ENCODE measurements at regions not wholly inside any gene's neighbourhood (a gene's known extent, or its start where the extent isn't known, plus 50 kb on each side); places are given as distances from the start of the nearest gene placed in this dataset.
A peak's percentile ranks its signal among the peaks of the same experiment; 100 is the strongest.
"Not testable (repeated sequence)": the region's sequence is repeated elsewhere in the genome, so short reads cannot be mapped to it uniquely, and the experiment has no call there.

GRCh38 chr5:130939059-130939458, 226.0 kb downstream of the HINT1 start:
- no peak for ATAC-seq

DNA sequence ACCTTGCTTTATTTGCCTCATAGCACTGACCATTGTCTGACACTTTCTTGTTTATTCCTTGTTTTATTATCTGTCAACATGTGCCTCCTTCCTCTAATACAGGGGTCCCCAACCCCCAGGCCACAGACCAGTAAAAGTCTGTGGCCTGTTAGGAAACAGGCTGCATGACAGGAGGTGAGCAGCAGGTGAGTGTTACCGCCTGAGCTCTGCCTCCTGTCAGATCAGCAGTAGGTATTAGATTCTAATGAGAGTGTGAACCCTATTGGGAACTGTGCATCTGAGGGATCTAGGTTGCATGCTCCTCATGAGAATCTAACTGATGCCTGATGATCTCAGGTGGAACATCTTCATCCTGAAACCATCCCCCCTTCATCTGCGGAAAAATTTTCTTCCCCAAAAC, 228.0 kb downstream of the HINT1 start:
- ATAC-seq, result no peak

DNA sequence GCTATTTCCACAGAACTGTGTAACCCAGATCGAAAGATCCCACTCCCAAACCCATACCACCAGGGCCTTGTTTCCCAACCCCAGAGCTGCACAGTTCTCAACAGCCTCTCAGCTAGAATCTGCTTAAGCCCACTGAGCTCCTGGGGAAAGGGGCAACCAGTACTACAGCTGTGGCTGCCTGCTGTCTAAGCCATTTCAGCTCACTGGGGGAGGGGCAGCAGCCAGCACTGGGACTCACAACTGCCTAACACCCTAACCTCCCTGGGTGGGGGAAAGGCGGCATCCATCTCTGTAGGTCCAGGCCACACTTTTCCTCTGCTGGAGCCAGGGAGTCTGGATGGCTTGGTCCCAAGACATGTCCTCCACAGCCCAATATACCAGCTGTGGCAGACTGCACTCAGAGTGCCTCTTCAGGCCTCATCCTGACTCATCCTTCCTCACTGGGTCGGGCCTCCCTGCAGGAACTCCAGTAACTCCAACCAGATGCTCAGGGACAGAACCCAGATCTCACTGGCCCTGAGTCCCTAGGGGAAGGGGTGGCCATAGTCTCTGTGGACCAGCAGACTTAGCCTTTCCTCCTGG, 241.4 kb downstream of the HINT1 start:
- ATAC-seq, result peak in 1 of 2 donors; percentile 17

- no peak for ATAC-seq
Measured at GRCh38 chr5:130912088-130912487, 253.0 kb downstream of the HINT1 start.

GRCh38 chr5:130908186-130908585, 256.9 kb downstream of the HINT1 start:
- no peak for ATAC-seq

DNA sequence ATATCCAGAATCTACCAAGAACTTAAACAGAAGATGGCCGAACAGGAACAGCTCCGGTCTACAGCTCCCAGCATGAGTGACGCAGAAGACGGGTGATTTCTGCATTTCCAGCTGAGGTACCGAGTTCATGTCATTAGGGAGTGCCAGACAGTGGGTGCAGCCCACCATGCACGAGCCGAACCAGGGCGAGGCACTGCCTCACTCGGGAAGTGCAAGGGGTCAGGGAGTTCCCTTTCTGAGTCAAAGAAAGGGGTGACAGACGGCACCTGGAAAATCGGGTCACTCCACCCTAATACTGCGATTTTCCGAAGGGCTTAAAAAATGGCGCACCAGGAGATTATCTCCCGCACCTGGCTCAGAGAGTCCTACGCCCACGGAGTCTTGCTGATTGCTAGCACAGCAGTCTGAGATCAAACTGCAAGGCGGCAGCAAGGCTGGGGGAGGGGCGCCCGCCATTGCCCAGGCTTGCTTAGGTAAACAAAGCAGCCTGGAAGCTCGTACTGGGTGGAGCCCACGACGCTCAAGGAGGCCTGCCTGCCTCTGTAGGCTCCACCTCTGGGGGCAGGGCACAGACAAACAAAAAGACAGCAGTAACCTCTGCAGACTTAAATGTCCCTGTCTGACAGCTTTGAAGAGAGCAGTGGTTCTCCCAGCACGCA, 267.4 kb downstream of the HINT1 start:
- not testable (repeated sequence) for ATAC-seq

GRCh38 chr5:130897181-130897536, 267.9 kb downstream of the HINT1 start:
- ATAC-seq, result not testable (repeated sequence)

DNA sequence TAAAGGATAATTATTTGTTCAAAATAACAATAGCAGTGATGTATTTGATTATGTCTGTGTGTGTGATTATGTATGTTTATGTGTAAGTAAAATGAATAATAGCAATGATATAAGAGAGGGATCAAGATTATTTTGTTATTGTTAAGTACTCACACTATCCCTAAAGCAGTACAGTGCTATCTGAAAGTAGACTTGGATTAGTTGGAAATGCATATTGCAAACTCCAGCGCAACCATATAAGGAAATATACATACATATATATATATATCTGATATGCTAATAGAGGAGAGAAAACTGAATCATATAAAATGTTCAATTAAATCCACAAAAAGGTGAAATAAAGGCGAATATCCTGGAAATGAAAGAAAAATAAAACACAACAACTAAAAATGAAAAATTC, 268.4 kb downstream of the HINT1 start:
- ATAC-seq, result no peak

DNA sequence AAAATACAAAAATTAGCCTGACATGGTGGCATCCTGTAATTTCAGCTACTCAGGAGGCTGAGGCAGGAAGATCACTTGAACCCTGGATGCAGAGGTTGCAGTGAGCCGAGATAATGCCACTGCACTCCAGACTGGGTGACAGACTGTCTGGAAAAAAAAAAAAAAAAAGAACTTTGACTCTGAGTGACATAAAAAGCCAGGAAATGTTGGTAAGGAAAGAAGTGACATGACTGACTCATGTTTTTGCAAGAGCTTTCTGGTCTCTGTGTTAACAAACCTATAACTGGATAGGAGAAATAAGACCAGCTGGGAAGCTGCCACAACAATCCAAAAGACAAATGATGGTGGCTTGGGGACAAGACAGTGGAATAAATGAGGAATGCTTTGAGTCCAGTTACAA, 272.1 kb downstream of the HINT1 start:
- no peak for ATAC-seq

- no peak for ATAC-seq
Measured at GRCh38 chr5:130890610-130891009, 274.4 kb downstream of the HINT1 start.

GRCh38 chr5:130885691-130886090, 279.4 kb downstream of the HINT1 start:
- ATAC-seq, result no peak

- no peak for ATAC-seq
Measured at GRCh38 chr5:130885027-130885426, 280.0 kb downstream of the HINT1 start.

GRCh38 chr5:130884023-130884422, 281.0 kb downstream of the HINT1 start:
- no peak for ATAC-seq

DNA sequence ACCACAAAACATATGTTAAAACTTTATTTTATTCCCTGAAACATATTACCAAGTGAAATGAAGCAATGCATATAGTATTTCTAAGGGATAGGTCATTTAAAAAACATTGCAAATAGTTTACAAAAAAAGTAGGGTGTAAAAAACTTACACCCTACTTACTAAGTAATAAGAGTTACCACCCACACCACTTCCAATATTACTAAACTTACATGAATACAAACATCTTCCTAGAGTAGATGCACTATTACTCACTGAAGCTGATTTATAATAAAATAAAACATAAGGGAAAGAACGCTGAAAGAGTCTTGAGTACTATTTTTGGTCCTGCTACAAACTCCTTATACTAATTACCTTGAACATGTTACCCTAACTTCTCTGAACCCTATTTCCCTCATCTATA, 289.4 kb downstream of the HINT1 start:
- ATAC-seq, result no peak

DNA sequence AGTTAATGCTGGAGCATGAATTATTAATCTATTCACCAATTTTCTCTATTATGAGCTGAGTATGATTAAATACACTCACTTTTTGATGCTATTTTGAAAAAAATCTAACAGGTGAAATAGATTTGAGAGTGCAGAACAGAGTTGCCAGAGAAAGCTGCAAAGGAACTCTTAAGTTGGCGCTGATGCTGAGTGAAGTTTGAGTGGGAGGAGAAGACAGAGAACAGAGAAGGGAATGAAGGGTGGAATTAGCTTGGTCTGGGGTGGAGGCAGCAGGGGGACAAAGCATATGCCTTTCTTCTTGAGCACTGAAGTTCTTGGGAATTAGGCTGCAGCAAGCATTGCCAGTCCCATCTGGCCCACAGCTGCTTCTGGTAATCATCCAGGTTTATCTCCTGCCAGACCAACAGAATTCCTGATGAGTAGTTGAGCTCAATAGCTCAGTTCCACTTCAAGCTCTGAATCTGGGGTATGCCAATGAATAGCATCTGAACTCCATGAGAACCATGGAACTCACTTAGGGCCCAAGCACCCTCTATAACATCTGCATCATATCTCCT, 290.1 kb downstream of the HINT1 start:
- no peak for ATAC-seq

- ATAC-seq, result no peak
Measured at GRCh38 chr5:130871346-130872086, 293.5 kb downstream of the HINT1 start.

- ATAC-seq, result no peak
Measured at GRCh38 chr5:130870691-130871090, 294.4 kb downstream of the HINT1 start.

DNA sequence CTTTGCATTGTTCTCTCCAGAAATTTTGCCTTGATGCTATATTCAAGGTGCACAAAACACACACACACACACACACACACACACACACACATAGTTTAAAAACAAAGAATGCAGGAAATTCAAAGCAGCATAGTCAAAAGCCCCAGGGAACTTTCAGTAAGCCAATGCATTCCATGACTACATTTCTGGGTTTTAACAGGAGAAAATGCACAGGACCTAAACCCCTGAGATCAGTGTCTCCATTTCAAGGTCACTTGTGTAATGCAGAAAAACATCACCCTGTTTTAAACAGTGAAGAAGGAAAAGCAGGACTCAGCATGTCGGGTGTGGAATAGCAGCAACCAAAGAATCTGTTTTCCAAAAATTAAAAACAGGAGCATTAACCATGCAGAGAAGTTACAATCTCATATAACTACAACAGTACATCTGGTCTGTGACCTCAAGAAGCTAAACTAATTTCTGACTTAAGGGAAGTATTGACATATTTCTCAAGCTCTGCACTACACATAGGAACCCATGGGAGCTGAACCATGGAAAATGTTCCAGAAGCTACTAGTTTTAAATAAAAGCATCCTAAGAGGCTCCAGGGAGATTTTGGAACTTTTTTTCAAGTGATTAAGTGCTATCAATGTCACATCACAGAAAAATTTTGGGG, 296.7 kb downstream of the HINT1 start:
- no peak for ATAC-seq

DNA sequence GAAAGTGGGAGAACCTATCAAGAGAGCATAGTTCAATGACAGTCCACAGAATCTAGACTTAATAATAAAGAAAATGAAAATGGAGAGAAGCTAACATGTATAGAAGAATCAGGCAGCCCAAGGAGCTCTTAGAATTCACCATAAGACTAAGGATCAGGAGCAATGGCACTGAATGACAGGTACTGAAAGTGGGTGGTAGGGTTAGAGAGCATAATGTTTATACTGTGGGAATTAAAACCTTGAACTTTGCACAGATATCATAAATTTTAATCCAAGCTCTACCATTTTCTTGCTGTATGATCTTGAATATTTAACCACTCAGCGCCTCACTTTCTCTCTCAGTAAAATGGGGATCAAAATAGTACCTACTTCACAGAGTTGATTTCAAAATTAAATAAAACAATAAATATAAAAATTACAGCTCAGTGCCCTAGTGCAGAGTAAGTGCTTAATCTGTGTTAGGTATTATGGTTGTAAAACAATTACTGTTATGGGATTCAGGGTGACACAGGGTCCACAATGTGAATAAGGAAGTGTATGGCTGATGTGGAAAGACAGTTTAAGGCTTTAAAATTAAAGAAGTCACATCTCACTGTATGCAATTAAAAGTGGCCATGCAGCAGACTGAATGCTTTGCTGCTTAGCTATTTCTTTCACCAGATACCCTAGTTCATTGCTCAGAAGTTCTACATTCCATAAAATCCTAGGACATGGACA, 319.8 kb downstream of the HINT1 start:
- no peak for ATAC-seq

- peak in 1 of 2 donors; percentile 24 for ATAC-seq
Measured at GRCh38 chr5:130836729-130837649, 328.1 kb downstream of the HINT1 start.

DNA sequence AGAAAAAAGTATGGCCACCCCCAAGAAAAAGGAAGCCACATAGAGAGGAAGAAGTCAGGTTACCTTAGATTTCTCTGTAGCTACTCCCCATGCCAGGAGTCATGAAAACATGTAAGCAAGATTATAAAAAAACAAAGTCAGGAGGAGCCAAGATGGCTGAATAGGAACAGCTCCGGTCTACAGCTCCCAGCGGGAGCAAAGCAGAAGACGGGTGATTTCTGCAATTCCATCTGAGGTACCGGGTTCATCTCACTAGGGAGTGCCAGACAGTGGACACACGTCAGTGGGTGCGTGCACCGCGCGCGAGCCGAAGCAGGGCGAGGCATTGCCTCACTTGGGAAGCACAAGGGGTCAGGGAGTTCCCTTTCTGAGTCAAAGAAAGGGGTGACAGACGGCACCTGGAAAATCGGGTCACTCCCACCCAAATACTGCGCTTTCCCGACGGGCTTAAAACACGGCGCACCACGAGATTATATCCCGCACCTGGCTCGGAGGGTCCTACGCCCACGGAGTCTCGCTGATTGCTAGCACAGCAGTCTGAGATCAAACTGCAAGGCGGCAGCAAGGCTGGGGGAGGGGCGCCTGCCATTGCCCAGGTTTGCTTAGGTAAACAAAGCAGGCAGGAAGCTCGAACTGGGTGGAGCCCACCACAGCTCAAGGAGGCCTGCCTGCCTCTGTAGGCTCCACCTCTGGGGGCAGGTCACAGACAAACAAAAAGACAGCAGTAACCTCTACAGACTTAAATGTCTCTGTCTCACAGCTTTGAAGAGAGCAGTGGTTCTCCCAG, 347.3 kb downstream of the HINT1 start:
- ATAC-seq, result not testable (repeated sequence)

Measured in activated CD4-positive, CD25-positive, alpha-beta regulatory T cell treated with anti-CD3 and anti-CD28 coated beads, Interleukin-2, amount 50 U/mL, for 24 hours (primary cell).